Pancreas (tissue), 10 donors: ENCODE measurements at regions not wholly inside any gene's neighbourhood (a gene's known extent, or its start where the extent isn't known, plus 50 kb on each side); places are given as distances from the start of the nearest gene placed in this dataset.

Experiments
- ATAC-seq, 4 donors: fragments of 200-7000 bp; cut with Tn5 transposase; one replicate each; pipeline versions ENCODE4 v1.8.0 to v1.9.1; 2020; ENCODE audit warnings: mild to moderate bottlenecking in 4 of 4, moderate library complexity in 4 of 4
- DNase-seq, 6 donors: peaks; one replicate each; pipeline ENCODE4 v3.0.0-alpha.2; 2020
- FAIRE-seq: peaks from 2 replicates; lab custom pipeline; 2012; peaks lifted over from hg19 to GRCh38; lab: Jason Lieb, UNC
- H3K27ac ChIP-seq, 4 donors: fragments of 200-600 bp; sonication (generic); 1 replicate in 3 of 4; 2 replicates in 1 of 4; pipeline versions ENCODE4 v1.5.0 to v1.8.0; 2020
- H3K27me3 ChIP-seq, 4 donors: fragments of 200-600 bp; one replicate each; pipeline ENCODE4 v1.8.0; 2021
- H3K36me3 ChIP-seq, 3 donors: fragments of 200-600 bp; sonication (generic) in 1 of 3; one replicate each; pipeline versions ENCODE4 v1.5.0 to v1.8.0; 2020 to 2021
- H3K4me1 ChIP-seq, 3 donors: fragments of 200-600 bp; one replicate each; pipeline ENCODE4 v1.8.0; 2021
- H3K4me3 ChIP-seq, 4 donors: fragments of 200-600 bp; sonication (generic) in 2 of 4; one replicate each; pipeline versions ENCODE4 v1.5.0 to v1.8.0; 2020 to 2021
- H3K9me3 ChIP-seq, 4 donors: fragments of 200-600 bp; one replicate each; pipeline ENCODE4 v1.8.0; 2021
- WGBS, 2 donors: extraction: QIAGEN DNeasy Blood & Tissue Kit; methylation state at CpG; one replicate each; pipeline ENCODE4 v1.1.7; 2013; 5-methylcytosine and 5-hydroxymethylcytosine counted together
- intact Hi-C, 3 donors: fragments of 100-400 bp; cut with DNase I; formaldehyde crosslinking; loops; one replicate each; pipeline versions ENCODE4 v1.11.1 to v1.14.2; 2022
- TF ChIP-seq, protein P1 (sequence below), 4 donors: fragments of 200-600 bp; sonication (generic) in 3 of 4; IDR thresholded peaks; one replicate each; pipeline versions ENCODE4 v1.5.0 to v1.8.0; 2021; ENCODE audit warnings: antibody characterized with exemption in 4 of 4
- donor health status: healthy with polysubstance abuse.
- donor health status: DM: no; HTN: no; CAD: no; lungs with moderate emphysema.
- donor health status: DM: no; HTN: no; CAD: no.
- donor health status: control.
- donor health status: control.
- donor health status: Bipolar disorder and iron deficiency.
- donor health status: DM: yes; HTN: yes; CAD: no.
- donor health status: DM: no; HTN: no; CAD: no.
- donor health status: DM: no; HTN: no; CAD: no.
- donor health status: DM: yes; HTN: yes; CAD: no.

DNA sequence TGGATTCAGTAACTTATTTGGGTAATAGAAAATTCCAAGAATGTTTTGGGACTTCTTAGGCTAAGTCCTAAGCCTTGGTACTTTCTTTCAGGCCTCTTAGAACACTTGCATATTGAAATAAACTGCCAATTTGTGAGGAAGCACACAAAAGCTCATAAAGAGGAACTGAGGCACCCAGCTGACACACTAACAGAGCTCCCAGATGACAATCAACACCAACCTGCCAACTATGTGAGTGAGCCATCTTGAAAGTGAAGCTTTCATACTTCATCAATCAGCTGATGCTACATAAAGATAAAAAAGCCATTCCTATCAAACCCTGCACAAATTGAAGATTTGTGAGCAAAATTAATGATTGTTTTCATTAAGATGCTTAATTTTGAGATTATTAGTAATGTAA, 832.5 kb upstream of the EPHA7 start:
- TF ChIP-seq, protein P1, sequence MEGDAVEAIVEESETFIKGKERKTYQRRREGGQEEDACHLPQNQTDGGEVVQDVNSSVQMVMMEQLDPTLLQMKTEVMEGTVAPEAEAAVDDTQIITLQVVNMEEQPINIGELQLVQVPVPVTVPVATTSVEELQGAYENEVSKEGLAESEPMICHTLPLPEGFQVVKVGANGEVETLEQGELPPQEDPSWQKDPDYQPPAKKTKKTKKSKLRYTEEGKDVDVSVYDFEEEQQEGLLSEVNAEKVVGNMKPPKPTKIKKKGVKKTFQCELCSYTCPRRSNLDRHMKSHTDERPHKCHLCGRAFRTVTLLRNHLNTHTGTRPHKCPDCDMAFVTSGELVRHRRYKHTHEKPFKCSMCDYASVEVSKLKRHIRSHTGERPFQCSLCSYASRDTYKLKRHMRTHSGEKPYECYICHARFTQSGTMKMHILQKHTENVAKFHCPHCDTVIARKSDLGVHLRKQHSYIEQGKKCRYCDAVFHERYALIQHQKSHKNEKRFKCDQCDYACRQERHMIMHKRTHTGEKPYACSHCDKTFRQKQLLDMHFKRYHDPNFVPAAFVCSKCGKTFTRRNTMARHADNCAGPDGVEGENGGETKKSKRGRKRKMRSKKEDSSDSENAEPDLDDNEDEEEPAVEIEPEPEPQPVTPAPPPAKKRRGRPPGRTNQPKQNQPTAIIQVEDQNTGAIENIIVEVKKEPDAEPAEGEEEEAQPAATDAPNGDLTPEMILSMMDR (IDR thresholded peaks at IDR 0.05) = no peak
- H3K9me3 ChIP-seq = no peaks in the 10 kb centered on the region
- H3K27ac ChIP-seq = no peak overlapping the region
- FAIRE-seq = no peak
- no peak overlapping the region for H3K4me3 ChIP-seq
- H3K36me3 ChIP-seq = no peaks in the 10 kb centered on the region
- intact Hi-C loops = no loop called here
- no peak for DNase-seq
- H3K27me3 ChIP-seq = no peaks in the 10 kb centered on the region
- H3K4me1 ChIP-seq = no peaks in the 10 kb centered on the region
- no peak for ATAC-seq

DNA sequence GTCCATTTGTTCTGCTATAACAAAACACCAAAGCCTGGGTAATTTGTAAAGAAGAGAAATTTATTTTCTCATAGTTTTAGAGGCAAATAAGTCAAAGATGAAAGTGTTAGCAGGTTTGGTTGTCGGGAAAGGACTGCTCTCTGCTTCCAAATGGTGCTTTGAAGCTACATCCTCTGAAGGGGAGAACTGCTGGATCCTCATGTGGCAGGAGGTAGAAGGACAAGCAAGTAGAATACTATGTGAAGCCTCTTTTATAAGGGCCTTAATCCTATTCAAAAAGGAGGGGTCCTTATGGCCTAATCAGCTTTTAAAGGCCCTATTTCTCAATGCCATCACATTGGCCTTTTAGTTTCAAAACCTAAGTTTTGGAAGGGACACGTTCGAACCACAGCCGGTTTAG, 826.0 kb upstream of the EPHA7 start:
- no peaks in the 10 kb centered on the region for H3K4me1 ChIP-seq
- no peaks in the 10 kb centered on the region for H3K36me3 ChIP-seq
- DNase-seq = no peak
- no peak overlapping the region for H3K27ac ChIP-seq
- intact Hi-C loops = no loop called here
- TF ChIP-seq, protein P1 (IDR thresholded peaks at IDR 0.05) = no peak
- H3K27me3 ChIP-seq = no peaks in the 10 kb centered on the region
- no peak for FAIRE-seq
- no peaks in the 10 kb centered on the region for H3K9me3 ChIP-seq
- 77 to 84% methylated on average over 4 of the region's 4 CpGs for WGBS, 2 donors
- ATAC-seq = no peak
- no peak overlapping the region for H3K4me3 ChIP-seq

DNA sequence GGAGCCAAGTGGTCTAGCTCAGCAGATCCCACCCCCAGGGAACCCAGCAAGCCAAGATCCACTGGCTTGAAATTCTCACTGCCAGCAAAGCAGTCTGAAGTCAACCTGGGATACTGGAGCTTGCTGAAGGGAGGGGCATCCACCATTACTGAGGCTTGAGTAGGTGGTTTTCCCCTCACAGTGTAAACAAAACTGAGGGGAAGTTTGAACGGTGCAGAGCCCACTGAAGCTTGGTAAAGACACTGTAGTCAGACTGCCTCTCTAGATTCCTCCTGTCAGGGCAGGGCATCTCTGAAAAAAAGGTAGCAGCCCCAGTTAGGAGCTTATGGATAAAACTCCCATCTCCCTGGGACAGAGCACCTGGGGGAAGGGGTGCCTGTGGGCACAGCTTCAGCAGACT, 819.5 kb upstream of the EPHA7 start:
- TF ChIP-seq, protein P1 (IDR thresholded peaks at IDR 0.05) = no peak
- H3K36me3 ChIP-seq = no peaks in the 10 kb centered on the region
- H3K4me3 ChIP-seq = no peak overlapping the region
- intact Hi-C loops = no loop called here
- no peak for FAIRE-seq
- no peak overlapping the region for H3K27ac ChIP-seq
- H3K27me3 ChIP-seq = no peaks in the 10 kb centered on the region
- DNase-seq = no peak
- ATAC-seq = no peak
- H3K9me3 ChIP-seq = no peaks in the 10 kb centered on the region
- H3K4me1 ChIP-seq = no peaks in the 10 kb centered on the region
- WGBS, 2 donors = 21 to 43% methylated on average over 1 of the region's 1 CpG

DNA sequence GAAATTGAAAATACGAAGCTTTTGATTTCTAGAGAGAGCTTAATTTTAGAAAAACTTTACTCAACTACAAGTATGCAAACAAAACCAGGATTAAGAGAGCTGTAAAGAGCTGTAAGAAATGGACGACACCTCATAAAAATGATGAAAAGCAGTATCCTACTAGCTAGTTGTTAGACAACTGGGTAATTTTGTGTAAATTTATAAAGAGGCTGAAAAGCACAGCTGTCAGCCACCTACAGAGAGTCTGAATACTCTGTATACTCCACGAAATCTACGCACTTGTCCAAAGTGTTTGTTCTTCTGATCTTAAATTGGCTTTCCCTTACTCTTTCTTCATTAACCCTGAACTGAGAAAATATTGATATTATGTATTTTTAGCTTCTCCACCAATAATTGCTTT, 808.4 kb upstream of the EPHA7 start:
- Histone ChIP-seq H3K27ac (no peak overlapping the region), H3K36me3 (no peaks in the 10 kb centered on the region), H3K4me3 (no peak overlapping the region), H3K4me1 (no peaks in the 10 kb centered on the region), H3K27me3 (no peaks in the 10 kb centered on the region), H3K9me3 (no peaks in the 10 kb centered on the region)
- intact Hi-C loops = no loop called here
- no peak for ATAC-seq
- no peak for DNase-seq
- 51 to 65% methylated on average over 4 of the region's 4 CpGs for WGBS, 2 donors
- TF ChIP-seq, protein P1 (IDR thresholded peaks at IDR 0.05) = no peak
- no peak for FAIRE-seq

DNA sequence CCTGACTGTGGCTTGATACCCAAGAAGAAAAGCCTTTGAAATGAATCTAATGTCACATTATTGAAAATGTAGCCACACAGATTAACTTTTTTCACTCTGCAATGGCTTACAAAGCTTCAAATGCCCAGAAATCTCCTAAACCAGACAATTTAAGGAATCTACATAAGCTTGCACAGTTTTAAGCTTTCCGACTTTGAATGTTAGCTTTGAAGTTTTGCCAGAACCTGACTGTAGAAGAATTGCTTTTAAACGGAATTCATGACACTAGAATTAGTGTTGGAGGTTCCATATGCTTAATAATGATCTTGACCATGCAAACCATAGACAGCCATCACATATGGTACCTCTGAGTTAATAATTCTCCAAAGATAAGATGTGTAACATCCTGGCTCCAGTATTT, 798.5 kb upstream of the EPHA7 start:
- no peak for DNase-seq
- intact Hi-C loops = no loop called here
- WGBS, 2 donors = 11 to 12% methylated on average over 2 of the region's 2 CpGs
- FAIRE-seq = no peak
- H3K4me1 ChIP-seq = no peaks in the 10 kb centered on the region
- no peak overlapping the region for H3K4me3 ChIP-seq
- H3K36me3 ChIP-seq = no peaks in the 10 kb centered on the region
- ATAC-seq = no peak
- TF ChIP-seq, protein P1 (IDR thresholded peaks at IDR 0.05) = no peak
- H3K27me3 ChIP-seq = no peaks in the 10 kb centered on the region
- no peak overlapping the region for H3K27ac ChIP-seq
- no peaks in the 10 kb centered on the region for H3K9me3 ChIP-seq
